ENCODE measurements at regions not wholly inside any gene's neighbourhood (a gene's known extent, or its start where the extent isn't known, plus 50 kb on each side); places are given as distances from the start of the nearest gene placed in this dataset.

GRCh38 chr18:75158465-75159237 lies 50.3 kb downstream of the PTGR3 start:
- TF ChIP-seq ZFX (IDR thresholded peaks at IDR 0.05) (no peak), CTCF (conservative IDR thresholded peaks at IDR 0.05) (no peak)

GRCh38 chr18:75157851-75158250 lies 51.1 kb downstream of the PTGR3 start:
- no peak overlapping the region for H3K27ac ChIP-seq
- TF ChIP-seq ZFX (IDR thresholded peaks at IDR 0.05) (no peak), CTCF (conservative IDR thresholded peaks at IDR 0.05) (no peak)

More at GRCh38 chr18:75158465-75159237, 50.3 kb downstream of the PTGR3 start:
- no peak overlapping the region for H3K27ac ChIP-seq

- TF ChIP-seq ZFX (IDR thresholded peaks at IDR 0.05) (no peak), CTCF (conservative IDR thresholded peaks at IDR 0.05) (no peak)
- no peak overlapping the region for H3K27ac ChIP-seq
These were observed 51.6 kb downstream of the PTGR3 start for GRCh38 chr18:75157381-75157780.

GRCh38 chr18:75156831-75157230 lies 52.1 kb downstream of the PTGR3 start:
- no peak overlapping the region for H3K27ac ChIP-seq
- no peak for TF ChIP-seq ZFX (IDR thresholded peaks at IDR 0.05)
- no peak for TF ChIP-seq CTCF (conservative IDR thresholded peaks at IDR 0.05)

GRCh38 chr18:75156139-75156750 lies 52.7 kb downstream of the PTGR3 start:
- TF ChIP-seq ZFX (IDR thresholded peaks at IDR 0.05), result no peak
- TF ChIP-seq CTCF (conservative IDR thresholded peaks at IDR 0.05), result no peak
- H3K27ac ChIP-seq, result no peak overlapping the region

- no peak overlapping the region for H3K27ac ChIP-seq
- TF ChIP-seq CTCF (conservative IDR thresholded peaks at IDR 0.05) (no peak), ZFX (IDR thresholded peaks at IDR 0.05) (no peak)
These were observed 53.9 kb downstream of the PTGR3 start for GRCh38 chr18:75154997-75155396.

GRCh38 chr18:75154259-75154658 lies 54.7 kb downstream of the PTGR3 start:
- TF ChIP-seq ZFX (IDR thresholded peaks at IDR 0.05) (no peak), CTCF (conservative IDR thresholded peaks at IDR 0.05) (no peak)
- H3K27ac ChIP-seq, result no peak overlapping the region
